HG03558 (cell line): ENCODE measurements at regions not wholly inside any gene's neighbourhood (a gene's known extent, or its start where the extent isn't known, plus 50 kb on each side); places are given as distances from the start of the nearest gene placed in this dataset.

Experiments
- ATAC-seq: cut with Tn5 transposase; IDR thresholded peaks from one replicate; pipeline ENCODE4 v1.9.1; 2021; ENCODE audit warnings: moderate number of reproducible peaks; ENCODE audit not compliant: unreplicated experiment; ENCODE audit errors: extremely low read depth

DNA sequence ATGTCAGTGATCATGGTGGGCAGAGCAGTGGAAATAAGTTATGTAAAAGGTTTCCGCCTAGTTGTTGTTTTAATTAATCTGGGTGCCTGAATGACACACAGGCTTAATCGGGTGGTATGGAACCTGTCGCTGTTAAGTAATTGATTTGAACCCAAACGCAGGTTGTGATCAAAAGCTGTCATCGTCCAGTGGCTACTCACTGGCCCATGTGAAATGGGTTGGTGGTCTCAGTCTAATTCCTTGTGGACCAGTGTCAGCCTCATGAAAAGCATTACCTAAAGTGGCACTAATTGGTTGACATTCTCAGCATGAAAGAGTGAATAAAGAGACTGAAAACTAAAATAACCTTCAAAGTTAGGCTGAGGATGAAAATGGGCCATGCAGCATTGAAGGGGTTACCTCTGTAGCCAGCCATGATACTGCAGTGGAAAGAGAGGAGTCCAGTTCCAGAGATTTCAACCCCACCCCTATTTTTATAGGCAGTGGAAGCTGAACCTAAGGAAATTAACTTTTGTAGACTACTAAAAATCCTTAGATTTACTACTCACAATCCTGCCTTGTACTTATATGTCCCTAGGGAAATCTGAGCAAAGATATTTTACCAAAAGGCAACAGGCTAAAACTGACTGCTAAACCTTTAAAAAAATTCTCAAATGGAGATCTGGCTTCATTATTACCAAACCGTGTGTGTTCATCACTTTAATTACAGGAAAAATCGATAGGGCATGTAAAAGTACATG, 251.7 kb upstream of the TENM3 start:
- no peak for ATAC-seq

DNA sequence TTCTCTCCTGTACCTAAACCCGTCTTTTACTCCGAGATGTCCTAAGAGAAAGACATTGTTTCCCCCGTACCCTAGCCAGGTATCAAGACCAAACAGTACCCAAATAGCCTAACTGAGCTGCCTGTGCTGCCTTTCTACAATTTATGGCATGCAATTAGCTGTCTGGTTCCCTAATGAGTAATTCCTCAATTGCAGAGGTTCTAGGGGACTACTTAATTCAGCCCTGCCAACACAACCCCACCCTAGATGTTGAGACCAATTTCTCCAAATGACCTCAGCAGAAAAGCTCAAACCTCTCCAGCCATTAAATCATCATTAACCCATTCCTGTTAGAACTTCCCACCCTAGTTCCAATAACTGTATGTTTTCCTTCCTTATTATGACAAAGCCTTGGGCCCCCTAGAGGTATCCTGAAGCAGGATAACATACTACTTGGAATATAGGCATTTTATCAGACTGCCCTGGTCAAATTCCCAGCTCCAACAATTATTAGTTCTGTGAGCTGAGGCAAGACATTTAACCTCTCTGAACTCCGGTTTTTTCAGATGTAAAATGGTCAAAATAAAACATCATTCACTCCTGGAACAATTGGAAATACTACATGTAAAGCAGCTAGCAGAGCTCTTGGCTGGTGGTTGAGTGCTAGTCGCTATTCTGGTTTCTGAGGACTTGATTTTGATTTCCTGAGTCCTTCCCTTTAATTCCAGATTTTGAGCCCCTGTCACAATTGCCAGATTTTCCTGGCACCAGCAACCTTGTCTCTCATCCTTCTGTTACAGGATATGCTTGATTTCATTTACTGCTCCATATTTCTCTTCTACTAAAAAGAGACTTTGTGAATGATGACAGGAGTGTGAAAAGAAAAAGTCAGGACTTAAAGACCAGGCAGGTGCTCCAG, 244.6 kb upstream of the TENM3 start:
- no peak for ATAC-seq

- ATAC-seq: no peak
Measured at GRCh38 chr4:182000077-182000476, 243.1 kb upstream of the TENM3 start.

GRCh38 chr4:182010876-182011275, 232.3 kb upstream of the TENM3 start:
- ATAC-seq: no peak

GRCh38 chr4:182014164-182014563, 229.0 kb upstream of the TENM3 start:
- no peak for ATAC-seq

DNA sequence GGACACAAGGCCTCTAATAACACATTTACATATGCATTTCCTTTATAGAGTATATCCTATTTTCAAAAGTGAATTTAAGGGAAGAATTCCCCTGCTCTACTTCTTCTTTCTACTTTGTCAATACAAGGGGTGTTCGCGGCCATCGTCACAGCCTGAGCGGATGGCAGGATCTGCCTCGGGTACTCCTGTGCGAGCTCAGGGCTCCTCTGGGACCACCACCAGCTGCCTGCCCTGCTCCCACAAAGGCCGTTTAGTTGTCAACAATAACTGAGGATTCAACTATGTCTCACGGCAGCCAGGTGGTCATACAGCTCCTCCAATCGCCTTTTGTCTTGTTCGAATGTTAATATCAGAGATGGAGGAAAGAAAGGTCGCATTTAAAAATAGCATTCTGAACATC, 228.2 kb upstream of the TENM3 start:
- ATAC-seq: no peak

- no peak for ATAC-seq
Measured at GRCh38 chr4:182015893-182016292, 227.3 kb upstream of the TENM3 start.

DNA sequence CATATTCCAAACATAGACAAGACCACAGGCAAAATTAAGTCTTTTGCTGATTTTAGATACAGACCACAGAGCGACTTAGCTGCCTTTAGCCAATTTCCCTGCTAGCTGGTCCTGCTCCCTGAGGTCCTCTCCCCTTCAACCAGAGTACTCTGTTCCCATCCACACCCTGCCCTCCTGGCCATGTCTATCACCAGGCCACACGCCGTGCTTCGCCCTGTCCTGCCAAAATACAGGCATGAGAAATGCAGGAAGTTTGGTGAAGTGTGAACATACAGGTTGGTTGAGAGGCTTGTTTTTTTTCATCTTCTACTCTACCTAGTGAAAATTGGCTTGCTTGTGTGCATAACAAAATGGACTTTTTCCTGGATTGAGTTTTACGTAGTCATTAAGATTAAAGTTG, 226.2 kb upstream of the TENM3 start:
- ATAC-seq: no peak

DNA sequence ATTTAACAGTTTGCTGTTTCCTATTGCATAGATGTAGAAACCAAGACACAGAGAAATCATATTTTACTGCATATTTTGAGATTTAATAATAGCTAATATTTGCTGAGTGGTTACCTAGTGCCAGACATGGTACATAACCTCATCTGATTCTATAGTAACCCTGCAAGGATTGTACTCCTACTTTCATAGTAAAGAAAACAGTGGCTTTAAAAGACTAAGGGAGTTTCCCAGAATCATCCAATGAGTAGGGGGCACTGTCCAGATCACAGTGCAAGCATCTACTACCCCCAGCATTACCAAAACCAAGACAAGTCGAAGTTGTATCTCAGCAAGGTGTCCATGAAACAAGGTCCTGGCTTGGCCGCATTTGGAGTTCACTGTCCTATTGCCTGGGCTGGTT, 224.5 kb upstream of the TENM3 start:
- peak; percentile 18 for ATAC-seq

DNA sequence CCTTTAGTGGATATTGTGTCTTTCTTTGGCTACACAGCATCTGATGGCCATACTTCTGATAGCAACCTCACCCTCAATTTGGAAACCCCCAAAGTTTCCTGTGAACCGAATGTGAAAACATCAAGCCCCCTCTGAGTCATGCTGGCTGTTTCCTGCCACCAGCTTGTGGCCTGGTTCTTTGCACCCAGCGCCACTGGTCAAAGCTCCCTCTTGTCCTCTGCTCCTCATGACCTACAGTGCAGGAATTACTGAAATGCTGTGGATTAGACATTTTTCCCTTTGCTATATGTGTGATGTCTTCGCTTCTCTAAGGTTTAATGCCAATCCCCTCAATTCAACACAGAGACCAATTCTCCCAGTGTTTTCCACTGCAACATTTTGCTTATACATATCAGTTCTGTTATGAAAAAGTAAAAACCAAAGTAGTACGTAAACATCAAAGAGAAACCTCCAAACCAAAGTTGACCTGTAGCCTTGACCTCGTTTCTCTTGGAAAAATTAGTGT, 224.0 kb upstream of the TENM3 start:
- ATAC-seq: peak; percentile 81

DNA sequence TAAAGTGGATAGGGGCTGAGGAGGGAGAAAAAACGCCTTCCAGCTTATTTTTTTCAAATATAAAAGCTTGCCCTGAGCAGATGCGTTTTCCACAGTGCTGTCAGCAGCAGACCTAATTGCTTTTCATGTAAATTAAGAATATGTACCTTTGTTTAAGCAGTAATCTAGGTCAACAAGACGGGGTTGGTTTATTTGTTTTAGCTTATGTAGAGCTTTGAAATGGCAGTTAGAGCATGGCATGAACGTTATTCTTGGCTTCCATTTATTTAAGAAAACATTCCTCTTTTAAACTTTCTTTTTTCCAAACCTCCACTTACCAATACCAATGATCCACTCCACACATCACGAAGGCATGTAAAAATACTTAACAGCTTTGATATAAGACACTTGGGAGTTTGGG, 220.3 kb upstream of the TENM3 start:
- no peak for ATAC-seq

DNA sequence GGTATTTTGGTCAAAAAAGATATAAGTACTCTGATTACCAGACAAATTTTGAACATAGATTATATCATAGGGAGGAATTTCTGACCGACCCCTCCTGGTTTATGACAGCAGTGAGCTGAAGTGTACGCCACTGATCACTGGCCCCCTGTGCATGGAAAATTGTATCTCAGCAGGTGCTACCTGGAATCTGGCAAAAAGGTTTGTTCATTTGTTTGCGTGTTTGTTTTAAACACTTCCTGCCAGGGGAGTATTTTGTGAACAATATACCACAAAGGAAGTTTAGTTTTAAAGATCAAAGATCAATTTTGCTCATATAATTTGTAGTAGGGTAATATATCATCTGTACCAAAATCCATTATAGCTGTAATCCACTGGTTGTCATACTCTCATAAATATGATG, 219.7 kb upstream of the TENM3 start:
- no peak for ATAC-seq

DNA sequence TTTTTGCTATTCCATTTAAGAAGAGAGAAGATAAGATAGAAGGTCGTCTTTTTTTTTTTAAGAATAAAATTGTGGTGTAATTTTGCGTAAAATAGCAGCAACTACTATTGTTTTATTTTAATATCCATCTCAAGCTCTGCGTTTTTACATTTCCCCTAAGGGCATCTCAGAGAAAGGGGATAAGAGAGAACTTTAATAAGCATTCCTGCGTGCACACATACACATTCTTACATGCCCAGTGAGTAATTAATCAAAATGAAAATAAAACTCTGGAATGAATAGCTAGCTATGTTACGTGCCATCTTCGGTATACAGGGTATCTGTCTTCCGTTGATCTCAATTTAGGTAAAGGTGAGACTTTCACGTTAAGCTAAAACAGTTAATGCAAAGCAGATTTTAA, 200.3 kb upstream of the TENM3 start:
- ATAC-seq: no peak

GRCh38 chr4:182048871-182049270, 194.3 kb upstream of the TENM3 start:
- ATAC-seq: no peak

- ATAC-seq: no peak
Measured at GRCh38 chr4:182056866-182057265, 186.3 kb upstream of the TENM3 start.

GRCh38 chr4:182062458-182062857, 180.7 kb upstream of the TENM3 start:
- no peak for ATAC-seq

- no peak for ATAC-seq
Measured at GRCh38 chr4:182062936-182063335, 180.3 kb upstream of the TENM3 start.

- ATAC-seq: no peak
Measured at GRCh38 chr4:182063651-182064050, 179.6 kb upstream of the TENM3 start.

- no peak for ATAC-seq
Measured at GRCh38 chr4:182065255-182065654, 177.9 kb upstream of the TENM3 start.

- ATAC-seq: no peak
Measured at GRCh38 chr4:182066037-182066436, 177.2 kb upstream of the TENM3 start.

GRCh38 chr4:182067828-182068227, 175.4 kb upstream of the TENM3 start:
- ATAC-seq: no peak
